ENCODE measurements at regions not wholly inside any gene's neighbourhood (a gene's known extent, or its start where the extent isn't known, plus 50 kb on each side); places are given as distances from the start of the nearest gene placed in this dataset.

- no peak overlapping the region for H3K9ac ChIP-seq (ENCODE audit: low read depth, low read length, poor library complexity)
- no peak overlapping the region for H3K23ac ChIP-seq (ENCODE audit: low read depth, low read length, poor library complexity)
- H3K4me3 ChIP-seq (ENCODE audit: low read length in 2 of 2), result no peak overlapping the region
- WGBS, 2 donors (ENCODE audit: extremely low coverage in 2 of 2, insufficient read length in 2 of 2, insufficient replicate concordance in 1 of 2), result no CpG with 5 or more reads among the region's 5 CpGs
- no peak overlapping the region for H2BK12ac ChIP-seq (ENCODE audit: low read length)
- H2BK5ac ChIP-seq (ENCODE audit: low read length), result no peak overlapping the region
- no peak overlapping the region for H2BK15ac ChIP-seq (ENCODE audit: low read length)
- H4K8ac ChIP-seq (ENCODE audit: low read depth, low read length), result no peak overlapping the region
- DNase-seq (ENCODE audit: low spot score), result peak; percentile 53
- no peak overlapping the region for H3K27ac ChIP-seq (replicated peaks; ENCODE audit: low read length)
- no peak overlapping the region for H3K18ac ChIP-seq (ENCODE audit: low read length)
- H3K79me1 ChIP-seq (ENCODE audit: low read depth, low read length), result no peaks in the 10 kb centered on the region
- no peak overlapping the region for H3K4me2 ChIP-seq (ENCODE audit: insufficient read depth, low read length, poor library complexity, severe bottlenecking)
- no peak overlapping the region for H2BK120ac ChIP-seq (ENCODE audit: low read depth, low read length)
- no peak overlapping the region for H2AK5ac ChIP-seq (ENCODE audit: low read depth, low read length)
- H3K27me3 ChIP-seq (ENCODE audit: control insufficient read depth in 3 of 3, insufficient read depth in 3 of 3, low read depth in 1 of 3, low read length in 3 of 3), result no peaks in the 10 kb centered on the region
- peak overlapping the region; percentile 52 for H2AFZ ChIP-seq (ENCODE audit: low read length)
- no peak overlapping the region for H4K91ac ChIP-seq (ENCODE audit: low read depth, low read length, poor library complexity)
- H3K4me1 ChIP-seq (ENCODE audit: control insufficient read depth in 2 of 2, insufficient read depth in 1 of 2, low read depth in 1 of 2, low read length in 2 of 2), result no peaks in the 10 kb centered on the region
- peaks cover 0 to 6% of the 10 kb centered on the region in 2 donors for H3K9me3 ChIP-seq (replicated peaks in 1 of 2; ENCODE audit: control insufficient read depth in 2 of 2, insufficient read depth in 1 of 2, low read depth in 1 of 2, low read length in 2 of 2)
- H3K36me3 ChIP-seq (replicated peaks in 1 of 2; ENCODE audit: control insufficient read depth in 2 of 2, insufficient read depth in 2 of 2, low read length in 2 of 2), result no peaks in the 10 kb centered on the region
- H3K14ac ChIP-seq (ENCODE audit: low read length), result no peak overlapping the region
- no peak overlapping the region for H3K4ac ChIP-seq (ENCODE audit: low read length)
Measured at GRCh38 chr5:52334367-52334766, 453.3 kb upstream of the ITGA1 start.

- no peak overlapping the region for H3K4ac ChIP-seq (ENCODE audit: low read length)
- DNase-seq (ENCODE audit: low spot score), result no peak
Measured at GRCh38 chr5:52339285-52339684, 448.4 kb upstream of the ITGA1 start.

GRCh38 chr5:52342361-52342760 is 445.4 kb upstream of the ITGA1 start:
- H3K36me3 ChIP-seq (replicated peaks in 1 of 2; ENCODE audit: control insufficient read depth in 2 of 2, insufficient read depth in 2 of 2, low read length in 2 of 2), result no peaks in the 10 kb centered on the region
- no peaks in the 10 kb centered on the region for H3K27me3 ChIP-seq (ENCODE audit: control insufficient read depth in 3 of 3, insufficient read depth in 3 of 3, low read depth in 1 of 3, low read length in 3 of 3)
- H4K8ac ChIP-seq (ENCODE audit: low read depth, low read length), result no peak overlapping the region
- no peak overlapping the region for H3K14ac ChIP-seq (ENCODE audit: low read length)
- no peak overlapping the region for H3K9ac ChIP-seq (ENCODE audit: low read depth, low read length, poor library complexity)
- H3K27ac ChIP-seq (replicated peaks; ENCODE audit: low read length), result no peak overlapping the region
- H3K23ac ChIP-seq (ENCODE audit: low read depth, low read length, poor library complexity), result no peak overlapping the region
- H3K4me2 ChIP-seq (ENCODE audit: insufficient read depth, low read length, poor library complexity, severe bottlenecking), result no peak overlapping the region
- no peak overlapping the region for H2AK5ac ChIP-seq (ENCODE audit: low read depth, low read length)
- no peak overlapping the region for H2AFZ ChIP-seq (ENCODE audit: low read length)
- H2BK5ac ChIP-seq (ENCODE audit: low read length), result no peak overlapping the region
- H3K79me1 ChIP-seq (ENCODE audit: low read depth, low read length), result no peaks in the 10 kb centered on the region
- no peak overlapping the region for H2BK15ac ChIP-seq (ENCODE audit: low read length)
- no peaks in the 10 kb centered on the region for H3K4me1 ChIP-seq (ENCODE audit: control insufficient read depth in 2 of 2, insufficient read depth in 1 of 2, low read depth in 1 of 2, low read length in 2 of 2)
- no peak overlapping the region for H4K91ac ChIP-seq (ENCODE audit: low read depth, low read length, poor library complexity)
- H2BK120ac ChIP-seq (ENCODE audit: low read depth, low read length), result no peak overlapping the region
- no peak overlapping the region for H3K4ac ChIP-seq (ENCODE audit: low read length)
- no peak for DNase-seq (ENCODE audit: low spot score)
- H2BK12ac ChIP-seq (ENCODE audit: low read length), result no peak overlapping the region
- H3K9me3 ChIP-seq (replicated peaks in 1 of 2; ENCODE audit: control insufficient read depth in 2 of 2, insufficient read depth in 1 of 2, low read depth in 1 of 2, low read length in 2 of 2), result no peaks in the 10 kb centered on the region
- no peak overlapping the region for H3K4me3 ChIP-seq (ENCODE audit: low read length in 2 of 2)
- H3K18ac ChIP-seq (ENCODE audit: low read length), result no peak overlapping the region

More at GRCh38 chr5:52339285-52339684, 448.4 kb upstream of the ITGA1 start:
- H2AK5ac ChIP-seq (ENCODE audit: low read depth, low read length), result no peak overlapping the region
- no peak overlapping the region for H3K18ac ChIP-seq (ENCODE audit: low read length)
- H3K14ac ChIP-seq (ENCODE audit: low read length), result no peak overlapping the region
- H3K9me3 ChIP-seq (replicated peaks in 1 of 2; ENCODE audit: control insufficient read depth in 2 of 2, insufficient read depth in 1 of 2, low read depth in 1 of 2, low read length in 2 of 2), result no peaks in the 10 kb centered on the region
- H2BK5ac ChIP-seq (ENCODE audit: low read length), result no peak overlapping the region
- no peak overlapping the region for H3K23ac ChIP-seq (ENCODE audit: low read depth, low read length, poor library complexity)
- H3K27ac ChIP-seq (replicated peaks; ENCODE audit: low read length), result no peak overlapping the region
- no peak overlapping the region for H2BK120ac ChIP-seq (ENCODE audit: low read depth, low read length)
- H3K4me1 ChIP-seq (ENCODE audit: control insufficient read depth in 2 of 2, insufficient read depth in 1 of 2, low read depth in 1 of 2, low read length in 2 of 2), result no peaks in the 10 kb centered on the region
- no peak overlapping the region for H3K9ac ChIP-seq (ENCODE audit: low read depth, low read length, poor library complexity)
- no peak overlapping the region for H3K4me3 ChIP-seq (ENCODE audit: low read length in 2 of 2)
- H2AFZ ChIP-seq (ENCODE audit: low read length), result no peak overlapping the region
- WGBS, 2 donors (ENCODE audit: extremely low coverage in 2 of 2, insufficient read length in 2 of 2, insufficient replicate concordance in 1 of 2), result no CpG with 5 or more reads among the region's 3 CpGs
- no peak overlapping the region for H4K91ac ChIP-seq (ENCODE audit: low read depth, low read length, poor library complexity)
- no peak overlapping the region for H3K4me2 ChIP-seq (ENCODE audit: insufficient read depth, low read length, poor library complexity, severe bottlenecking)
- H2BK15ac ChIP-seq (ENCODE audit: low read length), result no peak overlapping the region
- H3K36me3 ChIP-seq (replicated peaks in 1 of 2; ENCODE audit: control insufficient read depth in 2 of 2, insufficient read depth in 2 of 2, low read length in 2 of 2), result no peaks in the 10 kb centered on the region
- H2BK12ac ChIP-seq (ENCODE audit: low read length), result no peak overlapping the region
- no peaks in the 10 kb centered on the region for H3K79me1 ChIP-seq (ENCODE audit: low read depth, low read length)
- H3K27me3 ChIP-seq (ENCODE audit: control insufficient read depth in 3 of 3, insufficient read depth in 3 of 3, low read depth in 1 of 3, low read length in 3 of 3), result no peaks in the 10 kb centered on the region
- no peak overlapping the region for H4K8ac ChIP-seq (ENCODE audit: low read depth, low read length)

- Histone ChIP-seq H2BK120ac (ENCODE audit: low read depth, low read length) (no peak overlapping the region), H2BK5ac (ENCODE audit: low read length) (no peak overlapping the region), H3K9ac (ENCODE audit: low read depth, low read length, poor library complexity) (no peak overlapping the region), H4K91ac (ENCODE audit: low read depth, low read length, poor library complexity) (no peak overlapping the region), H3K4me3 (ENCODE audit: low read length in 2 of 2) (no peak overlapping the region), H2AFZ (ENCODE audit: low read length) (no peak overlapping the region), H3K27ac (replicated peaks; ENCODE audit: low read length) (no peak overlapping the region), H2AK5ac (ENCODE audit: low read depth, low read length) (no peak overlapping the region), H3K18ac (ENCODE audit: low read length) (no peak overlapping the region), H3K36me3 (replicated peaks in 1 of 2; ENCODE audit: control insufficient read depth in 2 of 2, insufficient read depth in 2 of 2, low read length in 2 of 2) (no peaks in the 10 kb centered on the region), H3K4me1 (ENCODE audit: control insufficient read depth in 2 of 2, insufficient read depth in 1 of 2, low read depth in 1 of 2, low read length in 2 of 2) (no peaks in the 10 kb centered on the region), H4K8ac (ENCODE audit: low read depth, low read length) (no peak overlapping the region), H3K14ac (ENCODE audit: low read length) (no peak overlapping the region), H3K79me1 (ENCODE audit: low read depth, low read length) (no peaks in the 10 kb centered on the region), H3K9me3 (replicated peaks in 1 of 2; ENCODE audit: control insufficient read depth in 2 of 2, insufficient read depth in 1 of 2, low read depth in 1 of 2, low read length in 2 of 2) (no peaks in the 10 kb centered on the region), H2BK15ac (ENCODE audit: low read length) (no peak overlapping the region), H3K4ac (ENCODE audit: low read length) (no peak overlapping the region), H3K4me2 (ENCODE audit: insufficient read depth, low read length, poor library complexity, severe bottlenecking) (no peak overlapping the region), H3K27me3 (ENCODE audit: control insufficient read depth in 3 of 3, insufficient read depth in 3 of 3, low read depth in 1 of 3, low read length in 3 of 3) (no peaks in the 10 kb centered on the region), H2BK12ac (ENCODE audit: low read length) (no peak overlapping the region), H3K23ac (ENCODE audit: low read depth, low read length, poor library complexity) (no peak overlapping the region)
- no CpG with 5 or more reads among the region's 3 CpGs for WGBS, 2 donors (ENCODE audit: extremely low coverage in 2 of 2, insufficient read length in 2 of 2, insufficient replicate concordance in 1 of 2)
- DNase-seq (ENCODE audit: low spot score), result no peak
Measured at GRCh38 chr5:52356311-52356918, 431.3 kb upstream of the ITGA1 start.
